Ishikawa (cell line): ENCODE measurements at regions not wholly inside any gene's neighbourhood (a gene's known extent, or its start where the extent isn't known, plus 50 kb on each side); places are given as distances from the start of the nearest gene placed in this dataset.

Experiments used
- CEBPB ChIP-seq: IDR thresholded peaks from 2 replicates; pipeline ENCODE4 v1.6.1; 2012
- CREB1 ChIP-seq: IDR thresholded peaks from 2 replicates; pipeline ENCODE4 v1.6.1; 2012; ENCODE audit warnings: low read depth
- EGR1 ChIP-seq: IDR thresholded peaks from 2 replicates; pipeline ENCODE4 v1.6.1; 2012
- EP300 ChIP-seq: IDR thresholded peaks from 2 replicates; pipeline ENCODE4 v1.6.1; 2012; ENCODE audit warnings: borderline replicate concordance
- NFIC ChIP-seq: IDR thresholded peaks from 2 replicates; pipeline ENCODE4 v1.6.1; 2012
- RAD21 ChIP-seq: IDR thresholded peaks from 2 replicates; pipeline ENCODE4 v1.6.1; 2012; ENCODE audit warnings: low read depth
- TAF1 ChIP-seq: IDR thresholded peaks from 2 replicates; pipeline ENCODE4 v1.6.1; 2012; ENCODE audit warnings: low read depth, mild to moderate bottlenecking
- TEAD4 ChIP-seq: IDR thresholded peaks from 2 replicates; pipeline ENCODE4 v1.6.1; 2012
- YY1 ChIP-seq: IDR thresholded peaks from 2 replicates; pipeline ENCODE4 v1.6.1; 2012; ENCODE audit warnings: low read depth
- ZBTB7A ChIP-seq: IDR thresholded peaks from 2 replicates; pipeline ENCODE4 v1.6.1; 2012; ENCODE audit warnings: low read depth
- TF ChIP-seq, protein P1 (sequence below): IDR thresholded peaks from 2 replicates; pipeline ENCODE4 v1.6.1; 2012
- TF ChIP-seq, protein P2 (sequence below): IDR thresholded peaks from 2 replicates; pipeline ENCODE4 v1.6.1; 2012

DNA sequence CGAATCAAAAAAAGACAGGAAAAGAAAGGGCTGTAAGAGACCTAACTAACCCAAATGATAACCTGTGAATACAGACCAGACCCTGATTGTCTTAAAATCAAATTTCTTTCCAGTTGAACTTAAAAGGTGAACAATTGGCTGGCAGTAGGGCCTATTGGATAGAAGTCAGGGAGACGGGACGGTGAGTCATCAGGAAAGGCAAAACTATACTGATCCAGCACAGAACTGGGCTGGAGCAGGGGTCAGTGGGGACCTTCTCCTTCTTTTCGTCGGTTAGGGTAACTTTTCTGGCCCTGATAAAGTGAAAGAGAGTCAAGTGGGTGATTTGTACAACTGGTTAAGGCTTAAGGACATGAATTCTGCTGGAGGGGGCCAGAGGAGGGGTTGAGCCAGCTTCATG, 84.9 kb upstream of the OTX2 start:
- no peak for TF ChIP-seq CREB1
- TF ChIP-seq, protein P1, sequence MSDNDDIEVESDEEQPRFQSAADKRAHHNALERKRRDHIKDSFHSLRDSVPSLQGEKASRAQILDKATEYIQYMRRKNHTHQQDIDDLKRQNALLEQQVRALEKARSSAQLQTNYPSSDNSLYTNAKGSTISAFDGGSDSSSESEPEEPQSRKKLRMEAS = no peak
- TF ChIP-seq TAF1 = no peak
- no peak for TF ChIP-seq CEBPB
- no peak for TF ChIP-seq NFIC
- TF ChIP-seq EP300 = no peak
- TF ChIP-seq RAD21 = no peak
- TF ChIP-seq YY1 = no peak
- TF ChIP-seq ZBTB7A = no peak
- TF ChIP-seq, protein P2, sequence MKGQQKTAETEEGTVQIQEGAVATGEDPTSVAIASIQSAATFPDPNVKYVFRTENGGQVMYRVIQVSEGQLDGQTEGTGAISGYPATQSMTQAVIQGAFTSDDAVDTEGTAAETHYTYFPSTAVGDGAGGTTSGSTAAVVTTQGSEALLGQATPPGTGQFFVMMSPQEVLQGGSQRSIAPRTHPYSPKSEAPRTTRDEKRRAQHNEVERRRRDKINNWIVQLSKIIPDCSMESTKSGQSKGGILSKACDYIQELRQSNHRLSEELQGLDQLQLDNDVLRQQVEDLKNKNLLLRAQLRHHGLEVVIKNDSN = no peak
- TF ChIP-seq EGR1 = no peak
- TF ChIP-seq TEAD4 = no peak
